ENCODE measurements at regions not wholly inside any gene's neighbourhood (a gene's known extent, or its start where the extent isn't known, plus 50 kb on each side); places are given as distances from the start of the nearest gene placed in this dataset.

GRCh38 chr7:41581041-41581440, 121.8 kb downstream of the INHBA start:
- no peak overlapping the region for H3K4me3 ChIP-seq (ENCODE audit: low read depth in 1 of 3, low read length in 3 of 3)

More at GRCh38 chr7:41581041-41581440, 121.8 kb downstream of the INHBA start:
- no peak for DNase-seq (ENCODE audit: low spot score)
- Histone ChIP-seq H3K4me1 (ENCODE audit: control insufficient read depth in 4 of 4, insufficient read depth in 4 of 4, low read length in 3 of 4) (no peaks in the 10 kb centered on the region), H3K9ac (ENCODE audit: low read depth in 1 of 2, low read length in 2 of 2) (no peak overlapping the region), H3K9me3 (ENCODE audit: control insufficient read depth in 4 of 4, low read length in 3 of 4) (no peaks in the 10 kb centered on the region), H3K36me3 (ENCODE audit: control insufficient read depth in 4 of 4, insufficient read depth in 3 of 4, low read depth in 1 of 4, low read length in 3 of 4) (no peaks in the 10 kb centered on the region), H3K27me3 (ENCODE audit: control insufficient read depth in 4 of 4, insufficient read depth in 4 of 4, low read length in 3 of 4) (no peaks in the 10 kb centered on the region), H3K27ac (ENCODE audit: low read depth in 1 of 2, low read length in 2 of 2) (no peak overlapping the region)
- 75% methylated on average over 1 of the region's 1 CpG for WGBS
- TF ChIP-seq HNF4G (IDR thresholded peaks at IDR 0.05) = no peak
- no peak for TF ChIP-seq HNF4A (conservative IDR thresholded peaks at IDR 0.05)
- TF ChIP-seq FOXA1 (IDR thresholded peaks at IDR 0.05) = no peak
- no peak for TF ChIP-seq ZBTB33 (IDR thresholded peaks at IDR 0.05)
- TF ChIP-seq YY1 (IDR thresholded peaks at IDR 0.05) = no peak
- no peak for TF ChIP-seq JUND (IDR thresholded peaks at IDR 0.05)
- no peak for TF ChIP-seq FOXA2 (IDR thresholded peaks at IDR 0.05)
- TF ChIP-seq ATF3 (IDR thresholded peaks at IDR 0.05) = no peak
- no peak for TF ChIP-seq MAX (IDR thresholded peaks at IDR 0.05)
- TF ChIP-seq CTCF (IDR thresholded peaks at IDR 0.05; ENCODE audit: low read depth, low read length, missing input control) = no peak
- TF ChIP-seq NR2F2 (IDR thresholded peaks at IDR 0.05) = no peak
- TF ChIP-seq GABPA (IDR thresholded peaks at IDR 0.05 in 1 of 2, conservative IDR thresholded peaks at IDR 0.05 in 1 of 2) = no peak
- TF ChIP-seq REST (IDR thresholded peaks at IDR 0.05) = no peak

Measured in liver (tissue), 8 donors.